ENCODE measurements at regions not wholly inside any gene's neighbourhood (a gene's known extent, or its start where the extent isn't known, plus 50 kb on each side); places are given as distances from the start of the nearest gene placed in this dataset.

- no peak for TF ChIP-seq CTCF (IDR thresholded peaks at IDR 0.05)
- TF ChIP-seq POLR2AphosphoS5 (IDR thresholded peaks at IDR 0.05) = no peak
- no peak for TF ChIP-seq POLR2A (IDR thresholded peaks at IDR 0.05)
These were observed 238.5 kb upstream of the PGRMC2 start for GRCh38 chr4:128525992-128526630.

Measured in breast epithelium (tissue), 3 donors.